ENCODE measurements at regions not wholly inside any gene's neighbourhood (a gene's known extent, or its start where the extent isn't known, plus 50 kb on each side); places are given as distances from the start of the nearest gene placed in this dataset.

DNA sequence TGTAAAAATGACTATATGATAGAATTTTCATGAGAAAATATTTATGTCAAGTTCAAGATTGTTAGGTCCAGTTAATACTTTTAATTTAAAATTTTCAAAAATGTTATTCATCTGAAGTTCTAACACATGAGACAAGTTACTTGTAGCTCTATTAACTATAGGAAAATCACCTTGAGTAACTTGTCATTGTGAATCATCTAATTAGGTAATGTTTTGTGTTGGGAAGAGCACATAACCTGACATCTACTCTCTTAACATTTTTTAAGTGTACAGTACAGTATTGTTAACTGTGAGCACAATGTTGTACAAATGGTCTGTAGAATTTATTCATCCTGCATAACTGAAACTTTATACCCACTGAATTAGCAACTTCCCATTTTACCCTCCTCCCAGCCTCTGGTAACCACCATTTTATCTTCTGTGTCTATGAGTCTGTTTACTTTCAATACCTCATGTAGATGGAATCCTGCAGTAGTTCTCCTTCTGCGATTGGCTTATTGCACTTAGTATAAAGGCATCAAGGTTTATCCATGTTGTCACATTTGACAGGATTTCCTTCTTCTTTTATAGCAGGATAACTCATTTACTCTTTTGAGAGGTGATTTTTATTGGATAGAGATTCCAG lies 54.6 kb downstream of the ARL4A start:
- no peaks in the 10 kb centered on the region for H3K79me2 ChIP-seq (ENCODE audit: control insufficient read depth, insufficient read depth, low read length, unreplicated experiment)
- no peaks in the 10 kb centered on the region for H3K36me3 ChIP-seq (ENCODE audit: insufficient read depth, low read length)
- H3K4me1 ChIP-seq (ENCODE audit: control insufficient read depth, insufficient read depth, low read length, unreplicated experiment): peaks cover 3% of the 10 kb centered on the region
- H3K4me3 ChIP-seq (ENCODE audit: low read depth, low read length): no peak overlapping the region
- H3K27me3 ChIP-seq (ENCODE audit: insufficient read depth, low read length): no peaks in the 10 kb centered on the region
- no peak overlapping the region for H2AFZ ChIP-seq (ENCODE audit: low read length, unreplicated experiment)
- no peak overlapping the region for H3K27ac ChIP-seq (ENCODE audit: low read depth, low read length)

DNA sequence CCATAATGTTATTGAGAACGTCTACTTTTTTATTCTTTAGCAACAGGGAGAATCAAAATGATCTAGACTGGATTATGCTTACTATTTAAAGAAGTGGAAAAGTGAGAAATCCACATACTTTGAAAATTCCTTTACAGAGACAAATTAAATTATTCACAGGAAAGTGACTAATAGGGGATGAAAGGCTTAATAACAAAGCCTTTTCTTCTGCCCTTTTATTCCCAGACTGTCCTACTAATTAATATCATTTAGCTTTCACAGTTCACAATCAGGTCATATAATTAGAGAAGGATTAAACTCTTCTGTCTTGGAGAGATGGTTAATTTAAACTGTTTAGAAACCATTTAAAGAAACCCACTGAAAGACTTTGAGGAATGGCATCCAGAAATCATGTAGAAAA lies 58.8 kb downstream of the ARL4A start:
- H3K4me3 ChIP-seq (ENCODE audit: low read depth, low read length): no peak overlapping the region
- no peak overlapping the region for H2AFZ ChIP-seq (ENCODE audit: low read length, unreplicated experiment)
- no peaks in the 10 kb centered on the region for H3K79me2 ChIP-seq (ENCODE audit: control insufficient read depth, insufficient read depth, low read length, unreplicated experiment)

DNA sequence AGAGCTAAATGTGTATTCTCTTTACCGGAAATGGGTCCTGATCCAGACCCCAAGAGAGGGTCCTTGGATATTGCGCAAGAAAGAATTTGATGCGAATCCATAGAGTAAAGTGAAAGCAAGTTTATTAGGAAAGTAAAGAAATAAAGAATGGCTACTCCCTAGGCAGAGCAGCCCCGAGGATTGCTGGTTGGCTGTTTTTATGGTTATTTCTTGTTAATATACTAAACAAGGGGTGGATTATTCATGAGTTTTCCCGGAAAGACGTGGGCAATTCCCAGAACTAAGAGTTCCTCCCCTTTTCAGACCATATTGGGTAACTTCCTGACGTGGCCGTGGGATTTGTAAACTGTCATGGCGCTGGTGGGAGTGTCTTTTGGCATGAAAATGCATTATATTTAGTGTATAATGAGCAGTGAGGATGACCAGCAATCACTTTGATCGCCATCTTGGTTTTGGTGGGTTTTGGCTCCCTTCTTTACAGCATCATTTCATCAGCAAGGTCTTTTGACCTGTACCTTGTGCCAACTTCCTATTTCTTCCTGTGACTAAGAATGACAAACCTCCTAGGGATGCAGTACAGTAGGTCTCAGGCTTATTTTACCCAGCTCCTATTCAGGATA lies 60.4 kb downstream of the ARL4A start:
- Histone ChIP-seq H3K27me3 (ENCODE audit: insufficient read depth, low read length) (no peaks in the 10 kb centered on the region), H3K79me2 (ENCODE audit: control insufficient read depth, insufficient read depth, low read length, unreplicated experiment) (no peaks in the 10 kb centered on the region), H2AFZ (ENCODE audit: low read length, unreplicated experiment) (peak overlapping the region; percentile 52), H3K4me3 (ENCODE audit: low read depth, low read length) (no peak overlapping the region), H3K27ac (ENCODE audit: low read depth, low read length) (no peak overlapping the region), H3K36me3 (ENCODE audit: insufficient read depth, low read length) (no peaks in the 10 kb centered on the region), H3K4me1 (ENCODE audit: control insufficient read depth, insufficient read depth, low read length, unreplicated experiment) (no peaks in the 10 kb centered on the region)

More for the DNA sequence above, 58.8 kb downstream of the ARL4A start:
- no peak overlapping the region for H3K27ac ChIP-seq (ENCODE audit: low read depth, low read length)
- H3K4me1 ChIP-seq (ENCODE audit: control insufficient read depth, insufficient read depth, low read length, unreplicated experiment): peaks cover 3% of the 10 kb centered on the region
- H3K27me3 ChIP-seq (ENCODE audit: insufficient read depth, low read length): no peaks in the 10 kb centered on the region
- H3K36me3 ChIP-seq (ENCODE audit: insufficient read depth, low read length): no peaks in the 10 kb centered on the region

DNA sequence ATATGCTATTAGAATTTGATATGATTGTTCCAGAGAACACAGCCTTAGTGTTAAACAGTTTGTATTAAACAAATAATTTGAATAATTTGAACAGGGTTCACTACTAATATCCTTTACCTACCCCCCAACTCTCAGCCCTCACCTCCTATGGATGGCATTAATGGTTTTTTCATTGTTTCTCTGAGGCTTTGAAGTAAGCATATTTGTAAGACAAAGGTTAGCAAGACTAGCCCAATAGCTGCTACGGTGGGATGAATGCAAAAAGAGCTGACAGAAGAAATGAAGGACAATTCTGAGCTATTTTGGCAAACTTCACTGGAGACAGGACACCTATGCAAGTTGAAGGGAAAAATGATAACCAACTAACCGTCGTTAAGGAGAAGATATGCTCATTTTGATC lies 61.6 kb downstream of the ARL4A start:
- peaks cover 6% of the 10 kb centered on the region for H3K4me1 ChIP-seq (ENCODE audit: control insufficient read depth, insufficient read depth, low read length, unreplicated experiment)
- no peaks in the 10 kb centered on the region for H3K79me2 ChIP-seq (ENCODE audit: control insufficient read depth, insufficient read depth, low read length, unreplicated experiment)
- no peak overlapping the region for H3K4me3 ChIP-seq (ENCODE audit: low read depth, low read length)
- no peak overlapping the region for H2AFZ ChIP-seq (ENCODE audit: low read length, unreplicated experiment)
- no peaks in the 10 kb centered on the region for H3K27me3 ChIP-seq (ENCODE audit: insufficient read depth, low read length)
- H3K27ac ChIP-seq (ENCODE audit: low read depth, low read length): no peak overlapping the region
- no peaks in the 10 kb centered on the region for H3K36me3 ChIP-seq (ENCODE audit: insufficient read depth, low read length)

DNA sequence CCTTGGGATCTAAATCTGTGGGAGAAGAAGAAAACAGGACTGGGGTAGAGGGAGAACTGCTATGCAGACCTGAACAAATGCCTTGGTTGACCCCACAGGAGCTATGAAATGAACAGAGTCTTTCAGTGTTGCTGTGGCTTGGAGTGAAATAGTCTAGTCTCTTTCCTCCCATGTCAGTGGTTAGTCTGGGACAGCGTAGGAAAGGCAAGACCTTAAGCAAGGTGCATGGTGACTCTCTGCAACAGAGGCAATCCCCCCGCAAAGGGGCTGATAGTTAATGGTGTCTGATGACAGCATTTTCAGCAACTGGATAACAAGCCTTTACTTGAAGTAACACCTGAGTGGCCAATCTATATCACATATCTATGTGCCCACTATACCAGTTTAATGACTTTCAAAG lies 62.3 kb downstream of the ARL4A start:
- Histone ChIP-seq H3K27ac (ENCODE audit: low read depth, low read length) (no peak overlapping the region), H3K36me3 (ENCODE audit: insufficient read depth, low read length) (no peaks in the 10 kb centered on the region), H2AFZ (ENCODE audit: low read length, unreplicated experiment) (no peak overlapping the region), H3K27me3 (ENCODE audit: insufficient read depth, low read length) (no peaks in the 10 kb centered on the region), H3K4me1 (ENCODE audit: control insufficient read depth, insufficient read depth, low read length, unreplicated experiment) (peaks cover 10% of the 10 kb centered on the region), H3K4me3 (ENCODE audit: low read depth, low read length) (no peak overlapping the region), H3K79me2 (ENCODE audit: control insufficient read depth, insufficient read depth, low read length, unreplicated experiment) (no peaks in the 10 kb centered on the region)

DNA sequence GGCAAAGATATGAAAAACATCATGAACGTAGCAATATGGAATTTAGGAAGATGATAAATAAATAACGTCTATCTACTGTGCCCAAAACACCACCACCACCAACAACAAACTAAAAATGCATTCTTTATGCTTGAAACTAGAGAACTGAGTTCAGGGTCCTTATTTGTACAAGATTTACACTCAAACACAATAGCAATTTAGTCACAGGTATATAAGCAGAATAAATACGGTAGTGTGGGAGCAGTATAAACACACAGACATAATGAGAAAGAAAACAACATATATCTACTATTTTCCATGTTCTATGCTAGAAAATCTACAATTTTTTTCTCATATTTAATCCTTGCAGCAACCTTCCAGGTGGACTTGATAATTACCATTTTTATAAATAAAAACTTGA lies 64.3 kb downstream of the ARL4A start:
- H3K4me1 ChIP-seq (ENCODE audit: control insufficient read depth, insufficient read depth, low read length, unreplicated experiment): peaks cover 13% of the 10 kb centered on the region
- no peak overlapping the region for H3K27ac ChIP-seq (ENCODE audit: low read depth, low read length)
- no peaks in the 10 kb centered on the region for H3K36me3 ChIP-seq (ENCODE audit: insufficient read depth, low read length)
- no peak overlapping the region for H3K4me3 ChIP-seq (ENCODE audit: low read depth, low read length)
- no peaks in the 10 kb centered on the region for H3K27me3 ChIP-seq (ENCODE audit: insufficient read depth, low read length)
- no peaks in the 10 kb centered on the region for H3K79me2 ChIP-seq (ENCODE audit: control insufficient read depth, insufficient read depth, low read length, unreplicated experiment)
- H2AFZ ChIP-seq (ENCODE audit: low read length, unreplicated experiment): no peak overlapping the region

DNA sequence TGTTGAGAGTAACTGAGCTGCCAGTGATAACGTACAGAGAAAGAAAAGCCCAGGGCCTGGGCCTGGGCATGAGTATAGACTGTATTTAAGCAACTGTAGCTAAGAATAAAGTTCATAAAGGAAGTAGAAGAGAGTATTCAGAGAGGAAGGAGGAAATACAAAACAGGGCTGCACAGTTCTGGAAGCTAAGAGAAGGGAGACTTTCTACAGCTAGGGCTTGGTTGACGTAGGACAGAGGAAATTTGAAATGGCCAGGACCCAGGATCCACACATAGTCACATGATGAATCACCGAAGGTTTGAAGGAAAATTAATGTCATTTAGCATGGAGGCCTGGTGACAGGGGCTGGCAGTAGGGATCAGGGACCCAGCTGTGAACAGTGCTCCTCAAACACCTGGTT lies 66.7 kb downstream of the ARL4A start:
- H3K79me2 ChIP-seq (ENCODE audit: control insufficient read depth, insufficient read depth, low read length, unreplicated experiment): no peaks in the 10 kb centered on the region
- H3K4me1 ChIP-seq (ENCODE audit: control insufficient read depth, insufficient read depth, low read length, unreplicated experiment): peaks cover 23% of the 10 kb centered on the region
- H3K36me3 ChIP-seq (ENCODE audit: insufficient read depth, low read length): no peaks in the 10 kb centered on the region
- H3K4me3 ChIP-seq (ENCODE audit: low read depth, low read length): no peak overlapping the region
- no peaks in the 10 kb centered on the region for H3K27me3 ChIP-seq (ENCODE audit: insufficient read depth, low read length)
- no peak overlapping the region for H3K27ac ChIP-seq (ENCODE audit: low read depth, low read length)
- H2AFZ ChIP-seq (ENCODE audit: low read length, unreplicated experiment): peak overlapping the region; percentile 16

DNA sequence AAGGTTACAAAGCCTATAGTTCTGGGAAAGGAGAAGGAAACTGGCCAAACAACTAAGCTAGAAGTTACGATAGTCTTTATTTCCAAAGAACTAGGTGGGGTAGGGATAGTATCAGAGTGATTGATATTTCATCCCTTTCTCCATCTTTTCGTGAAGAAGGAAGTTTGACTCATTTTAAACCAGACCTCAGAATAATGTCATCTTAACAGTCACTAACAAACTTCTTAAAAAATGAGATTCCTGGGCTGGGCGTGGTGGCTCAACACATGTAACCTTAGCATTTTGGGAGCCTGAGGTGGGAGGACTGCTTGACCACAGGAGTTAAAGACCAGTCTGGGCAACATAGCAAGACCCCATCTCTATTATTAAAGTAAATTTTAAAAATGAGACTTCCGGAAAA lies 69.4 kb downstream of the ARL4A start:
- Histone ChIP-seq H2AFZ (ENCODE audit: low read length, unreplicated experiment) (peak overlapping the region; percentile 79), H3K27me3 (ENCODE audit: insufficient read depth, low read length) (no peaks in the 10 kb centered on the region), H3K79me2 (ENCODE audit: control insufficient read depth, insufficient read depth, low read length, unreplicated experiment) (no peaks in the 10 kb centered on the region), H3K36me3 (ENCODE audit: insufficient read depth, low read length) (no peaks in the 10 kb centered on the region), H3K4me1 (ENCODE audit: control insufficient read depth, insufficient read depth, low read length, unreplicated experiment) (peaks cover 23% of the 10 kb centered on the region), H3K4me3 (ENCODE audit: low read depth, low read length) (no peak overlapping the region), H3K27ac (ENCODE audit: low read depth, low read length) (peak overlapping the region; percentile 59)

DNA sequence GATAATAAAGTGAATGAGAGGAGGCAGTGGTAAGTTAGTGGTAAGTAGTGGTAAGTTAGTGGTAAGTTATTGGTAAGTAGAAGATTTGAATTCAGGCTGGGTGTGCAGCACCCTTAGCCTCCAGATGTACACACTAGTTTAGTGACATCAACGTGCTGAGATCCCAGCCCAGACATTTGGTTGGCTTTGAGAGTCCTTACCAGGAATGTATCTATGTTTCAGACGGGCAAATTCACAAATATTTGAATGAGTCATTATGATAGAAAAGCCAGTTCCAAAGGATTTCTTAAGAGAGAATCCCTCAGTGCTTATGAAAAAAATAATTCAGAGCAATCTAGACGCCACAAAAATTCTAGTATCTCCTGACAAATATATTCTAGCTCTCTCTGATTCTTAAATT lies 70.0 kb downstream of the ARL4A start:
- H3K27ac ChIP-seq (ENCODE audit: low read depth, low read length): peak overlapping the region; percentile 59
- H3K36me3 ChIP-seq (ENCODE audit: insufficient read depth, low read length): no peaks in the 10 kb centered on the region
- H3K4me1 ChIP-seq (ENCODE audit: control insufficient read depth, insufficient read depth, low read length, unreplicated experiment): peaks cover 23% of the 10 kb centered on the region
- no peak overlapping the region for H2AFZ ChIP-seq (ENCODE audit: low read length, unreplicated experiment)
- no peaks in the 10 kb centered on the region for H3K27me3 ChIP-seq (ENCODE audit: insufficient read depth, low read length)
- H3K79me2 ChIP-seq (ENCODE audit: control insufficient read depth, insufficient read depth, low read length, unreplicated experiment): no peaks in the 10 kb centered on the region
- no peak overlapping the region for H3K4me3 ChIP-seq (ENCODE audit: low read depth, low read length)

DNA sequence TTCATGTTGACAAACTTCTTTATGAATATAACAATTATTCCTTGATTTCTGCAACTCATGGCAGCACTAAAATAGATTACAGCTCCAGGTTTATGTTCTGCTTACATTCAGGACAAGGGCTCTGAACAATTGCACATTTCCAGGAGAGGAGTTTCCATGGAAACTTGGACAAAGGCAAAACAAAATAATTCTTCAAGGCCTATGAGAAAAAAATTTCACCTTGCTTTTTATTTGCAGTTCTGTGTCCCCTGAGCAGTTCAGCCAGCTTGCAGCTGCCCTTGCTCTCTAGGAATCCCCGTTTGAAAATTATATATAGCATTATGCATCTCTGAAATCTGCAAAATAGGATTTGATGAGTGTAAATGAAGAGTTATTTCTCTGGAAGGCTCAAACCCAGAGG lies 71.7 kb downstream of the ARL4A start:
- peaks cover 16% of the 10 kb centered on the region for H3K4me1 ChIP-seq (ENCODE audit: control insufficient read depth, insufficient read depth, low read length, unreplicated experiment)
- no peak overlapping the region for H3K27ac ChIP-seq (ENCODE audit: low read depth, low read length)
- no peaks in the 10 kb centered on the region for H3K27me3 ChIP-seq (ENCODE audit: insufficient read depth, low read length)
- no peaks in the 10 kb centered on the region for H3K36me3 ChIP-seq (ENCODE audit: insufficient read depth, low read length)
- no peak overlapping the region for H3K4me3 ChIP-seq (ENCODE audit: low read depth, low read length)
- no peaks in the 10 kb centered on the region for H3K79me2 ChIP-seq (ENCODE audit: control insufficient read depth, insufficient read depth, low read length, unreplicated experiment)
- no peak overlapping the region for H2AFZ ChIP-seq (ENCODE audit: low read length, unreplicated experiment)

DNA sequence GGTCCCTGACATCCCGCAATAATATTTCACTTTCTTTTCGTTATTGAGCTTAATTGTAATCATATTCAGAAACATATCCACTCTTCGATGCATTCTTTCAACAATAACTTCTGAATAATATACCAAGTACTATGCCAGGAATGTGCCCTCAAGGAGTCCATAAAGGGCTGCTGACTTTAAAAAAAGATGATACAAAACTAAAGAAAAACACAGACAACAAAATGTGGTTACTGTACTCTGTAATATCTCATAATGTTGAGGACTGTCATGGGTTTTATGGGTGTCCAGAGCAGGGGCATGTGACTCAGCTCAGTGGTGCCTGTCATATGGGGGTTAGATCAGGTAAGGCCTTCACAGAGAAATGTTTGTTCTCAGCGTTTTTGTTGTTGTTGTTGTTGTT lies 73.7 kb downstream of the ARL4A start:
- Histone ChIP-seq H3K27ac (ENCODE audit: low read depth, low read length) (no peak overlapping the region), H3K36me3 (ENCODE audit: insufficient read depth, low read length) (no peaks in the 10 kb centered on the region), H2AFZ (ENCODE audit: low read length, unreplicated experiment) (no peak overlapping the region), H3K27me3 (ENCODE audit: insufficient read depth, low read length) (no peaks in the 10 kb centered on the region), H3K4me1 (ENCODE audit: control insufficient read depth, insufficient read depth, low read length, unreplicated experiment) (peaks cover 13% of the 10 kb centered on the region), H3K4me3 (ENCODE audit: low read depth, low read length) (no peak overlapping the region), H3K79me2 (ENCODE audit: control insufficient read depth, insufficient read depth, low read length, unreplicated experiment) (no peaks in the 10 kb centered on the region)
